ENCODE measurements at regions not wholly inside any gene's neighbourhood (a gene's known extent, or its start where the extent isn't known, plus 50 kb on each side); places are given as distances from the start of the nearest gene placed in this dataset.

DNA sequence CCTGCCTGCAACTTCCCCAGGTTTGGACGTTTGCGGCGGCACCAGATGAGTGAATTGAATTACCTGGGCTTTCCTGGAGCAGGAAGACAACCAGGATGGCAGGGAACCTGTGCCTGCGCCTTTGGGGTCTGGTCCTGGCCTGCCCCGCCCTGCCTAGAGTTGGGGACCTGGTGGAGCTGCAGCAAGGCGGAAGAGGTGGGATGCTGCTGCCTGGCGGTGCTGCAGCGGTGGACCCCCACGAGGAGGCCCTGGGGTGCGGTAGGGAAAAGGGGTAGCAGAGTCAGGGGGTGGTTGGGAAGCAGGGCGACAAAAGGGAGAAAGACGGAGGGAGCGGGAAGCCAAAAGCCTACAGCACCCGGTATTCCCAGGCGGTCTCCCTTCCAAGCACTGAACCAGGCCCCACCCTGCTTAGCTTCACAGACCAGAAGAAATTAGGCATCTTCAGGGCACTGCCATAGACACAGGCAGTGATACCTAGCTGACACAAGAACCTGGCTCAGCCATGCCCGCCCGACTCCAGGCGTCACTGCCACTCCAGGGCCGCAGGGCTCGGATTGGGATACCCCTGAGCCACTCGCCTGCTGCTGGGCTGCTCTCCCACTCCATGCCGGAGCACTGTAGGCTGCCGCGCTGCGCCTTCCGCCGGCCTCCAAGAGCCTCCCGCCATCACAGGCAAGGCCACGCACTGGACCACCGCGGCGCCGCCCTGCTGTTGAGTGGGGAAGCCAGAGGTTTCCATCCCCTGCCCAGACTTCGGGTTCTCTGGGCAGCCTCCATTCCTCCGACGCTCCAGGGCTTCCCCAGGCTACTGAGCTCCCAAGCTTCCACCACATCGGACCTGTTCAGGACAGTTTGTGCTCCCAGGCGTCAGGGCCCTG is 155.2 kb upstream of the ALG10B start:
- H3K27ac ChIP-seq, result no peak overlapping the region
- peak; percentile 65 for DNase-seq
- H3K9me3 ChIP-seq, result peaks cover 0 to 70% (median 15%) of the 10 kb centered on the region in 8 donors
- no peak for TF ChIP-seq POLR2AphosphoS5 (IDR thresholded peaks at IDR 0.05)
- TF ChIP-seq, protein P1, sequence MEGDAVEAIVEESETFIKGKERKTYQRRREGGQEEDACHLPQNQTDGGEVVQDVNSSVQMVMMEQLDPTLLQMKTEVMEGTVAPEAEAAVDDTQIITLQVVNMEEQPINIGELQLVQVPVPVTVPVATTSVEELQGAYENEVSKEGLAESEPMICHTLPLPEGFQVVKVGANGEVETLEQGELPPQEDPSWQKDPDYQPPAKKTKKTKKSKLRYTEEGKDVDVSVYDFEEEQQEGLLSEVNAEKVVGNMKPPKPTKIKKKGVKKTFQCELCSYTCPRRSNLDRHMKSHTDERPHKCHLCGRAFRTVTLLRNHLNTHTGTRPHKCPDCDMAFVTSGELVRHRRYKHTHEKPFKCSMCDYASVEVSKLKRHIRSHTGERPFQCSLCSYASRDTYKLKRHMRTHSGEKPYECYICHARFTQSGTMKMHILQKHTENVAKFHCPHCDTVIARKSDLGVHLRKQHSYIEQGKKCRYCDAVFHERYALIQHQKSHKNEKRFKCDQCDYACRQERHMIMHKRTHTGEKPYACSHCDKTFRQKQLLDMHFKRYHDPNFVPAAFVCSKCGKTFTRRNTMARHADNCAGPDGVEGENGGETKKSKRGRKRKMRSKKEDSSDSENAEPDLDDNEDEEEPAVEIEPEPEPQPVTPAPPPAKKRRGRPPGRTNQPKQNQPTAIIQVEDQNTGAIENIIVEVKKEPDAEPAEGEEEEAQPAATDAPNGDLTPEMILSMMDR (IDR thresholded peaks at IDR 0.05 in 8 of 11, conservative IDR thresholded peaks at IDR 0.05 in 3 of 11), result no peak
- TF ChIP-seq POLR2A (IDR thresholded peaks at IDR 0.05), result no peak
- no peaks in the 10 kb centered on the region for H3K27me3 ChIP-seq (replicated peaks in 1 of 7)
- no peaks in the 10 kb centered on the region for H3K36me3 ChIP-seq
- intact Hi-C loops (cut with DNase I; ENCODE audit: low total_unique reads), result no loop called here
- no peak overlapping the region for H3K4me3 ChIP-seq
- 85 to 92% (median 91%) methylated on average over 23 to 38 of the region's 38 CpGs for WGBS, 5 donors
- H3K4me1 ChIP-seq, result no peaks in the 10 kb centered on the region

DNA sequence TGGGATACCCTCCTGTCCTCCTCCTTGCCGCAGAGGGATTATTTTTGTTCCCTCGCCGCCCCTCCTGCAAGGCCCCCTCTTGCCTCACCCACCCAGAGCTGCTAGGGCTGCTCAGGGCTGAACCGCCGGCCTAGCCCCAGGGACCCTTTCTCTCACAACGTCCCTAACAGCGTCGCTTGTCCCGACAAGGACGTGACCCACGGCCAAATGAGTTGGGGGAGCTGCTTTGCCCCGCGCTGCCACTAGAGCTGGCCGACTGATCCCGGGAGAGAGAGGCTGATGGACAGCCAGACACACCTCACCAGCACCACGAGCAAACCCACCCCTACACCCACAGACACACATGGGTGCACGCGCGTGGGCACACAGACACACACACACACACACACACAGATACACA is 154.6 kb upstream of the ALG10B start:
- H3K27ac ChIP-seq, result no peak overlapping the region
- H3K4me3 ChIP-seq, result no peak overlapping the region
- peak; percentile 63 for DNase-seq
- 88 to 96% (median 93%) methylated on average over 17 to 19 of the region's 19 CpGs for WGBS, 5 donors
- H3K9me3 ChIP-seq, result peaks cover 0 to 63% (median 15%) of the 10 kb centered on the region in 8 donors
- TF ChIP-seq POLR2A (IDR thresholded peaks at IDR 0.05) (no peak), POLR2AphosphoS5 (IDR thresholded peaks at IDR 0.05) (no peak)
- intact Hi-C loops (cut with DNase I; ENCODE audit: low total_unique reads), result no loop called here
- no peaks in the 10 kb centered on the region for H3K4me1 ChIP-seq
- H3K27me3 ChIP-seq (replicated peaks in 1 of 7), result no peaks in the 10 kb centered on the region
- no peaks in the 10 kb centered on the region for H3K36me3 ChIP-seq

DNA sequence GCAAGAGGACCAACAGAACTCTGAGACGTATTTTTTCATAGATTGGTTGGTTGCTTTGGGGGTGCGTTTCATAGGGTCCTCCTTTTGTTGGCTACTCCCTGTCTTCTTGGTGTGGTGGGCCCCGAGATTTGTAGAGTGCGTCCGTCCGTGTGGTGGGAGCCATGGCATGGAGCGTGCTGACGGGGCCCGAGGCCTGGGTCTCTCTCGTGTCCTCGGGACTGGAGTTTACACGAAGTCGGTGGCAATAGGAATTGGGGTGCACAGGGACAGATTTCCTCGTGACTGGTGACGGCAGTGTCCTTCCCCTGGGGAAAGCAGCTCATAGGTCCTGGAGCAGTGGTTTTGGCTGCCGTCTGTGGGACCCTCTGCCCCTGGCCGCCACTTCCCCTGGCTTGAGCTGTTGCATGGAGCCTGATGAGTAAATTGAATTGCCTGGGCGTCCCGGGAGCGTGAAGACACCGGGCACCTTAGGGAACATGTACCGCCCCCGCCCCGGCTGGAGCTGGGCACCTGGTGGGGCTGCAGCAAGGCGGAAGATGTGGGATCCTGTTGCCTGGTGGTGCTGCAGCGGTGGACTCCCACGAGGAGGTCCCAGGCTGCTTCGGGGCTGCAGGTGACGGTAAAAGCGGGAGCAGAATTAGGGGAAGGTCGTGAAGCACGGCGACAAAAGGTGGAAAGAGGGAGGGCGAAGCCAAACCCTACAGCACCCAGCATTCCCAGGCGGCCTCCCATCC is 153.7 kb upstream of the ALG10B start:
- no peaks in the 10 kb centered on the region for H3K27me3 ChIP-seq (replicated peaks in 1 of 7)
- H3K9me3 ChIP-seq, result peaks cover 0 to 56% (median 15%) of the 10 kb centered on the region in 8 donors
- WGBS, 5 donors, result 91 to 93% (median 93%) methylated on average over 34 to 35 of the region's 35 CpGs
- no peak overlapping the region for H3K4me3 ChIP-seq
- H3K27ac ChIP-seq, result no peak overlapping the region
- no peaks in the 10 kb centered on the region for H3K36me3 ChIP-seq
- H3K4me1 ChIP-seq, result no peaks in the 10 kb centered on the region
- DNase-seq, result peak; percentile 64
- intact Hi-C loops (cut with DNase I; ENCODE audit: low total_unique reads), result no loop called here
- TF ChIP-seq POLR2A (IDR thresholded peaks at IDR 0.05) (no peak), POLR2AphosphoS5 (IDR thresholded peaks at IDR 0.05) (no peak)
- TF ChIP-seq, protein P1 (IDR thresholded peaks at IDR 0.05 in 8 of 11, conservative IDR thresholded peaks at IDR 0.05 in 3 of 11), result no peak

DNA sequence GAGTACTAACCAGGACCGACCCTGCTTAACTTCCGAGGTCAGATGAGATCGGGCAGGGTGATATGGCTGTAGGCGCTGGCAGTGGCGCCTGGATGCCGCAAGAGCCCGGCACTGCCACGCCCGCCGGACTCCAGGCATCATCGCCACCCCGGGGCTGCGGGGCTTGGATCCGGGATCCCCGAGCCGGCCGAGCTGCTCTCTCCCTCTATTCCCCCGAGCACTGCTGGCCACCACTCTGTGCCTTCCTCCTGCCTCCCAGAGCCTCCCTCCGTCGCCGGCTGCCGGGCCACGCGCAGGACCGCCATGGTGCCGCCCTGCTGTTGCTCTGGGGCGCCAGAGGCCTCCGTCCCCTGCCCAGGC is 153.2 kb upstream of the ALG10B start:
- Histone ChIP-seq H3K4me1 (no peaks in the 10 kb centered on the region), H3K27ac (no peak overlapping the region), H3K4me3 (no peak overlapping the region), H3K27me3 (replicated peaks in 1 of 7) (no peaks in the 10 kb centered on the region), H3K9me3 (peaks cover 0 to 50% (median 15%) of the 10 kb centered on the region in 8 donors), H3K36me3 (no peaks in the 10 kb centered on the region)
- 78 to 91% (median 88%) methylated on average over 12 to 28 of the region's 28 CpGs for WGBS, 5 donors
- TF ChIP-seq, protein P1 (IDR thresholded peaks at IDR 0.05 in 8 of 11, conservative IDR thresholded peaks at IDR 0.05 in 3 of 11), result no peak
- TF ChIP-seq POLR2A (IDR thresholded peaks at IDR 0.05) (no peak), POLR2AphosphoS5 (IDR thresholded peaks at IDR 0.05) (no peak)
- intact Hi-C loops (cut with DNase I; ENCODE audit: low total_unique reads), result no loop called here
- DNase-seq, result peak; percentile 70

Measured in spleen (tissue), 11 donors.